Peyer's patch (tissue), 4 donors: ENCODE measurements at regions not wholly inside any gene's neighbourhood (a gene's known extent, or its start where the extent isn't known, plus 50 kb on each side); places are given as distances from the start of the nearest gene placed in this dataset.

Source experiments
- POLR2A ChIP-seq, 2 donors: fragments of 450-650 bp; IDR thresholded peaks; one replicate each; pipeline ENCODE4 v1.5.1; 2017; ENCODE audit warnings: antibody characterized with exemption in 2 of 2, mild to moderate bottlenecking in 2 of 2, moderate library complexity in 2 of 2
- TF ChIP-seq, protein P1 (sequence below), 6 experiments: fragments of 450-650 bp in 4 of 6; fragments of 200-600 bp in 2 of 6; sonication (generic) in 1 of 6; IDR thresholded peaks; one replicate each; pipeline ENCODE4 v1.5.1; 2017 to 2019; ENCODE audit warnings: antibody characterized with exemption in 6 of 6, mild to moderate bottlenecking in 3 of 6, moderate library complexity in 1 of 6

DNA sequence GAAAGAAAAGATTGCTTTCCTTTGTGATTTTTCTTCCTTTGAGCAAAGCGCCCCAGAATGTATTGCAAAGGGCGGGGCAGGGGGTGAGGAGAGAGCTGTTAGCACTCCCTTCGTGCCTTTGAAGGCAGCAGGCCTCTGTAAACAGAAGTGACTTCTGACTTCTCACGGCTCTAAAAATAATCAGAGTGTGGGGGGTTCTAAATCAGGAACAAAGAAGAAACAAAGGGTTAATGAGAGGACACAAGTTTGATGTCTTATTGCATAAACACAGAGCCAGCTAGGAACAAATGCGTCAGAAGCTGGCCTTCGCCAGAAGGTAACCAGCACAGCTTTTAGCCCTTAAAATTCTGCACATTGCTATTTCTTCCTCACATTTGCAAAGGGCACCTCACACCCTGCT is 626.2 kb downstream of the MID1IP1 start:
- TF ChIP-seq, protein P1, sequence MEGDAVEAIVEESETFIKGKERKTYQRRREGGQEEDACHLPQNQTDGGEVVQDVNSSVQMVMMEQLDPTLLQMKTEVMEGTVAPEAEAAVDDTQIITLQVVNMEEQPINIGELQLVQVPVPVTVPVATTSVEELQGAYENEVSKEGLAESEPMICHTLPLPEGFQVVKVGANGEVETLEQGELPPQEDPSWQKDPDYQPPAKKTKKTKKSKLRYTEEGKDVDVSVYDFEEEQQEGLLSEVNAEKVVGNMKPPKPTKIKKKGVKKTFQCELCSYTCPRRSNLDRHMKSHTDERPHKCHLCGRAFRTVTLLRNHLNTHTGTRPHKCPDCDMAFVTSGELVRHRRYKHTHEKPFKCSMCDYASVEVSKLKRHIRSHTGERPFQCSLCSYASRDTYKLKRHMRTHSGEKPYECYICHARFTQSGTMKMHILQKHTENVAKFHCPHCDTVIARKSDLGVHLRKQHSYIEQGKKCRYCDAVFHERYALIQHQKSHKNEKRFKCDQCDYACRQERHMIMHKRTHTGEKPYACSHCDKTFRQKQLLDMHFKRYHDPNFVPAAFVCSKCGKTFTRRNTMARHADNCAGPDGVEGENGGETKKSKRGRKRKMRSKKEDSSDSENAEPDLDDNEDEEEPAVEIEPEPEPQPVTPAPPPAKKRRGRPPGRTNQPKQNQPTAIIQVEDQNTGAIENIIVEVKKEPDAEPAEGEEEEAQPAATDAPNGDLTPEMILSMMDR (IDR thresholded peaks at IDR 0.05), result no peak
- no peak for TF ChIP-seq POLR2A (IDR thresholded peaks at IDR 0.05)
